Stimulated activated CD4-positive, alpha-beta T cell treated with anti-CD3 and anti-CD28 coated beads, Interleukin-12 subunit alpha, Interleukin-12 subunit beta, amount 100 ng/mL, for 48 hours (primary cell): ENCODE measurements at regions not wholly inside any gene's neighbourhood (a gene's known extent, or its start where the extent isn't known, plus 50 kb on each side); places are given as distances from the start of the nearest gene placed in this dataset.

Experiments
- DNase-seq, 3 donors: peaks; one replicate each; pipeline ENCODE4 v3.0.0-alpha.2; 2020; ENCODE audit warnings: low read depth in 2 of 3, low spot score in 1 of 3

GRCh38 chr3:18648159-18648558 is 223.0 kb upstream of the SATB1 start:
- no peak for DNase-seq

GRCh38 chr3:18645619-18646018 is 220.5 kb upstream of the SATB1 start:
- DNase-seq = peak; percentile 16 to 60 (median 41)

- no peak for DNase-seq
These were observed 218.1 kb upstream of the SATB1 start for GRCh38 chr3:18643281-18643680.

- no peak for DNase-seq
These were observed 216.8 kb upstream of the SATB1 start for GRCh38 chr3:18641916-18642315.

GRCh38 chr3:18635215-18635614 is 210.1 kb upstream of the SATB1 start:
- no peak for DNase-seq

GRCh38 chr3:18634461-18634860 is 209.3 kb upstream of the SATB1 start:
- no peak for DNase-seq

GRCh38 chr3:18633002-18633401 is 207.9 kb upstream of the SATB1 start:
- DNase-seq = no peak

GRCh38 chr3:18630295-18630694 is 205.2 kb upstream of the SATB1 start:
- no peak for DNase-seq

- no peak for DNase-seq
These were observed 199.9 kb upstream of the SATB1 start for GRCh38 chr3:18625085-18625484.

- DNase-seq = no peak
These were observed 198.1 kb upstream of the SATB1 start for GRCh38 chr3:18623220-18623619.

GRCh38 chr3:18618723-18619122 is 193.6 kb upstream of the SATB1 start:
- DNase-seq = no peak

- no peak for DNase-seq
These were observed 186.9 kb upstream of the SATB1 start for GRCh38 chr3:18611991-18612390.

- DNase-seq = no peak
These were observed 184.0 kb upstream of the SATB1 start for GRCh38 chr3:18609187-18609586.

GRCh38 chr3:18597919-18598318 is 172.8 kb upstream of the SATB1 start:
- DNase-seq = no peak

- DNase-seq = no peak
These were observed 168.1 kb upstream of the SATB1 start for GRCh38 chr3:18593231-18593630.

- DNase-seq = no peak
These were observed 166.0 kb upstream of the SATB1 start for GRCh38 chr3:18591120-18591519.

- DNase-seq = no peak
These were observed 160.9 kb upstream of the SATB1 start for GRCh38 chr3:18586076-18586475.

- no peak for DNase-seq
These were observed 160.1 kb upstream of the SATB1 start for GRCh38 chr3:18585004-18585968.

GRCh38 chr3:18580268-18580667 is 155.1 kb upstream of the SATB1 start:
- no peak for DNase-seq

- no peak for DNase-seq
These were observed 154.5 kb upstream of the SATB1 start for GRCh38 chr3:18579661-18580060.

- no peak for DNase-seq
These were observed 150.4 kb upstream of the SATB1 start for GRCh38 chr3:18575573-18575972.

GRCh38 chr3:18572809-18573208 is 147.7 kb upstream of the SATB1 start:
- no peak for DNase-seq

- DNase-seq = no peak
These were observed 142.2 kb upstream of the SATB1 start for GRCh38 chr3:18567293-18567692.
